Heart left ventricle (tissue), 13 donors: ENCODE measurements at regions not wholly inside any gene's neighbourhood (a gene's known extent, or its start where the extent isn't known, plus 50 kb on each side); places are given as distances from the start of the nearest gene placed in this dataset.

ENCODE experiments used
- POLR2A ChIP-seq, 2 donors: fragments of 450-650 bp; IDR thresholded peaks; one replicate each; pipeline ENCODE4 v1.6.1; 2017; ENCODE audit warnings: antibody characterized with exemption in 2 of 2, mild to moderate bottlenecking in 2 of 2, moderate library complexity in 2 of 2
- TF ChIP-seq, protein P1 (sequence below), 12 donors: fragments of 200-600 bp; sonication (generic) in 4 of 12; IDR thresholded peaks; one replicate each; pipeline versions ENCODE4 v1.5.0 to v1.8.0; 2018 to 2022; ENCODE audit warnings: antibody characterized with exemption in 12 of 12, mild to moderate bottlenecking in 5 of 12
- donor health status: ischemic (EF 13 %, LVEDD 7.1; RV severe dilation, severe dysfunction).
- donor health status: DM: no; HTN: yes; CAD: no.
- donor health status: DM: no; HTN: no; CAD: no.
- donor health status: ischemic (EF 25% LVEDD 6.9; RV normal size, moderate dysfunction).
- donor health status: ischemic (EF 25% LVEDD 5.7; RV mildly dilated, moderate dysfunction).
- donor health status: ischemic (EF 35%, LVEDD 5.7; RV mildly dilated, moderate dysfunction).
- donor health status: nonischemic (EF 11% LVEDD 7.7; RV severe dilation, severe dysfunction).
- donor health status: DM: yes; HTN: yes; CAD: no.
- donor health status: PGD.
- donor health status: ischemic (EF 29% LVEDD 5.4; RV normal size, mild dysfunction).
- donor health status: nonischemic (EF 23%, LVEDD 6.1; RV moderate dilation, normal function).

DNA sequence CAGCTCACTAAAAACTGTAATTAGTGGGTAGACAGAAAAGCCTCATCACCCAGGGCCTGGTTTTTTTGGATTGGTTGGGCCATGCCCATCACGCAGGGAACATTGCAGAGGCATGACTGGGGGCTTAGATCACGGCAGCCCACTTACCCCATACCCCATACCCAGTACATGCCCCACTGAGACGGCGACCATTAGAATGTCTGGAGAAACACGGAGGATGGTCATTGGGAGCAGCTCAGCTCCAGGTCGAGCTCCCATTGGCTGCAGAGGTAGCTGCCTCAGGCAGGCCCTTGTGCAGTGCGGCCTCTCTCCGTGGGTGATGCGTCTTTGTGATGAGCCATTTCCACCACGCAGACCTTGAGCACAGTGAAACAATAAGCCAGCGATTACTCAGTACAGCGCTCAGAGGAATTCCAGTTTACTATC lies 204.0 kb downstream of the GADD45G start:
- TF ChIP-seq, protein P1, sequence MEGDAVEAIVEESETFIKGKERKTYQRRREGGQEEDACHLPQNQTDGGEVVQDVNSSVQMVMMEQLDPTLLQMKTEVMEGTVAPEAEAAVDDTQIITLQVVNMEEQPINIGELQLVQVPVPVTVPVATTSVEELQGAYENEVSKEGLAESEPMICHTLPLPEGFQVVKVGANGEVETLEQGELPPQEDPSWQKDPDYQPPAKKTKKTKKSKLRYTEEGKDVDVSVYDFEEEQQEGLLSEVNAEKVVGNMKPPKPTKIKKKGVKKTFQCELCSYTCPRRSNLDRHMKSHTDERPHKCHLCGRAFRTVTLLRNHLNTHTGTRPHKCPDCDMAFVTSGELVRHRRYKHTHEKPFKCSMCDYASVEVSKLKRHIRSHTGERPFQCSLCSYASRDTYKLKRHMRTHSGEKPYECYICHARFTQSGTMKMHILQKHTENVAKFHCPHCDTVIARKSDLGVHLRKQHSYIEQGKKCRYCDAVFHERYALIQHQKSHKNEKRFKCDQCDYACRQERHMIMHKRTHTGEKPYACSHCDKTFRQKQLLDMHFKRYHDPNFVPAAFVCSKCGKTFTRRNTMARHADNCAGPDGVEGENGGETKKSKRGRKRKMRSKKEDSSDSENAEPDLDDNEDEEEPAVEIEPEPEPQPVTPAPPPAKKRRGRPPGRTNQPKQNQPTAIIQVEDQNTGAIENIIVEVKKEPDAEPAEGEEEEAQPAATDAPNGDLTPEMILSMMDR (IDR thresholded peaks at IDR 0.05) = no peak
- no peak for TF ChIP-seq POLR2A (IDR thresholded peaks at IDR 0.05)
